ENCODE measurements at regions not wholly inside any gene's neighbourhood (a gene's known extent, or its start where the extent isn't known, plus 50 kb on each side); places are given as distances from the start of the nearest gene placed in this dataset.
A peak's percentile ranks its signal among the peaks of the same experiment; 100 is the strongest.
"Not testable (repeated sequence)": the region's sequence is repeated elsewhere in the genome, so short reads cannot be mapped to it uniquely, and the experiment has no call there.

DNA sequence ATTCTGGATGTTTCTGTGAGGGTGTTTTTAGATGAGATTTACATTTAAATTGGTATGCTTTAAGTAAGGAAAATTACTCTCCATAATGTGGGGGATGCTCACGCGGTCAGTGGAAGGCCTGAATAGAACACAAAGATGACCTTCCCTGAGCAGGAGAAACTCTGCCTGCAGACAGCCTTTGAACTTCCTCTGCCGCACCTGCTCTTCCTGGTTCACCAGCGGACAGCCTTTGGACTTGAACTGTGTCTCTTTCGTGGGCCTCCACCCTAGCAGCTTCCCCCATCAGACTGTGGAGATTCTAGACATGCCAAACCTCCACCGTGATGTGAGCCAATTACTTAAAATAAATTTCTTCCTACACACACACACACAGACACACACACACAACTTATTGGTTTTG is 210.7 kb downstream of the EFCAB11 start:
- no peaks in the 10 kb centered on the region for H3K27me3 ChIP-seq (ENCODE audit: control insufficient read depth in 3 of 3, insufficient read depth in 3 of 3, low read length in 3 of 3)
- peaks cover 0 to 26% of the 10 kb centered on the region in 2 donors for H3K9me3 ChIP-seq (ENCODE audit: control insufficient read depth in 2 of 2, insufficient read depth in 1 of 2, low read depth in 1 of 2, low read length in 1 of 2)
- no peak overlapping the region for H3K27ac ChIP-seq (ENCODE audit: low read depth in 1 of 3, low read length in 2 of 3)
- no peaks in the 10 kb centered on the region for H3K36me3 ChIP-seq (ENCODE audit: control insufficient read depth in 3 of 3, insufficient read depth in 2 of 3, low read depth in 1 of 3, low read length in 3 of 3)
- WGBS, 3 donors: 55 to 75% (median 73%) methylated on average over 6 of the region's 6 CpGs
- peaks cover 0 to 2% (median 0%) of the 10 kb centered on the region in 3 donors for H3K4me1 ChIP-seq (ENCODE audit: control insufficient read depth in 3 of 3, insufficient read depth in 2 of 3, low read depth in 1 of 3, low read length in 2 of 3)
- no peak for FAIRE-seq
- H3K4me3 ChIP-seq (ENCODE audit: low read depth in 1 of 3, low read length in 3 of 3): no peak overlapping the region
- peak in 1 of 2 donors; percentile 68 for DNase-seq

DNA sequence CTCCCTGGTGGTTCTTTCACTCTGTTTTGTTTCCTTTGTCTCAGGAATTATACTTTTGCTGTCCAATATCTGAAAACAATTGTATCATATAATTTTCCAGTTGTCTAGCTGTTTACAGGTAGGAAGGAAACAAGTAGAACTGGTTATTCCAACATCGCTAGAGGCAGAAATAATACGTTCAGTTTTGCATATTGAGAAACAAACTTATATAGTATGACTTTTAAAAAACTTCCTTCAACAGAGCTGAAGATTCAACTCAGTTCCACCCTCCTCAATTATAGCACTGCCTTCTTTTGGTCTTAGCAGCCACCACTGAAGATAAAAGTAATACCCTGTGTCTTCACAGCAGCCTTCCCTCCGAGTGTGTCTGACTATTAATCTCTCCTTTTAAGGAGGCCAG is 214.3 kb downstream of the EFCAB11 start:
- peaks cover 0 to 19% of the 10 kb centered on the region in 2 donors for H3K9me3 ChIP-seq (ENCODE audit: control insufficient read depth in 2 of 2, insufficient read depth in 1 of 2, low read depth in 1 of 2, low read length in 1 of 2)
- H3K4me3 ChIP-seq (ENCODE audit: low read depth in 1 of 3, low read length in 3 of 3): no peak overlapping the region
- H3K4me1 ChIP-seq (ENCODE audit: control insufficient read depth in 3 of 3, insufficient read depth in 2 of 3, low read depth in 1 of 3, low read length in 2 of 3): peaks cover 0 to 2% (median 0%) of the 10 kb centered on the region in 3 donors
- H3K27me3 ChIP-seq (ENCODE audit: control insufficient read depth in 3 of 3, insufficient read depth in 3 of 3, low read length in 3 of 3): no peaks in the 10 kb centered on the region
- FAIRE-seq: no peak
- no peak overlapping the region for H3K27ac ChIP-seq (ENCODE audit: low read depth in 1 of 3, low read length in 2 of 3)
- 76 to 81% (median 80%) methylated on average over 3 of the region's 3 CpGs for WGBS, 3 donors
- H3K36me3 ChIP-seq (ENCODE audit: control insufficient read depth in 3 of 3, insufficient read depth in 2 of 3, low read depth in 1 of 3, low read length in 3 of 3): no peaks in the 10 kb centered on the region
- no peak for DNase-seq

- H3K36me3 ChIP-seq (ENCODE audit: control insufficient read depth in 3 of 3, insufficient read depth in 2 of 3, low read depth in 1 of 3, low read length in 3 of 3): no peaks in the 10 kb centered on the region
- FAIRE-seq (no peak), DNase-seq (no peak)
- H3K4me1 ChIP-seq (ENCODE audit: control insufficient read depth in 3 of 3, insufficient read depth in 2 of 3, low read depth in 1 of 3, low read length in 2 of 3): no peaks in the 10 kb centered on the region
- H3K9me3 ChIP-seq (ENCODE audit: control insufficient read depth in 2 of 2, insufficient read depth in 1 of 2, low read depth in 1 of 2, low read length in 1 of 2): peaks cover 0 to 7% of the 10 kb centered on the region in 2 donors
- H3K27ac ChIP-seq (ENCODE audit: low read depth in 1 of 3, low read length in 2 of 3): no peak overlapping the region
- no peak overlapping the region for H3K4me3 ChIP-seq (ENCODE audit: low read depth in 1 of 3, low read length in 3 of 3)
- no peaks in the 10 kb centered on the region for H3K27me3 ChIP-seq (ENCODE audit: control insufficient read depth in 3 of 3, insufficient read depth in 3 of 3, low read length in 3 of 3)
- 74 to 79% (median 75%) methylated on average over 4 of the region's 4 CpGs for WGBS, 3 donors
Observed at GRCh38 chr14:89736881-89737280, 217.6 kb downstream of the EFCAB11 start.

GRCh38 chr14:89731396-89731933 is 223.1 kb downstream of the EFCAB11 start:
- no peak for FAIRE-seq
- 74 to 82% (median 81%) methylated on average over 6 of the region's 6 CpGs for WGBS, 3 donors

DNA sequence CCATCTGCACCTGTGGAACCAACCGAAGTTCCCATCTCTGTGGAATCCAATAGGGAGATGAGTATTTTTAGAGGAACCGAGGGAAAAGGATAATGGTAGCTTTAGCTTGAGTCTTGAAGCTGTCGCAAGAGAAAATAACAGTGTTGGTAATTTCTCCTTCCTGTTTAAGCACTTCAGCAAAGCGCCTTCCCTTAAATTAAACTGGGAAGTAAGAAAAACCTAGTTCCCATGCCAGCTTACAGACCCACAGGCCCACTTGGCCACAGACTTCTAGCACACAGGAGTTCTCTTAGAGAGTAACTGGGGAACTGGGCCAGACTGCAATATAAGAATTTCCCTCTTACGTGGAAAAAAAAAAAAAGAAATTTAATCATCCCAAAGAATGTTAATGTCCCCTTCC is 223.8 kb downstream of the EFCAB11 start:
- no peak overlapping the region for H3K4me3 ChIP-seq (ENCODE audit: low read depth in 1 of 3, low read length in 3 of 3)
- no peak for DNase-seq
- no peaks in the 10 kb centered on the region for H3K27me3 ChIP-seq (ENCODE audit: control insufficient read depth in 3 of 3, insufficient read depth in 3 of 3, low read length in 3 of 3)
- H3K4me1 ChIP-seq (ENCODE audit: control insufficient read depth in 3 of 3, insufficient read depth in 2 of 3, low read depth in 1 of 3, low read length in 2 of 3): no peaks in the 10 kb centered on the region
- no peak for FAIRE-seq
- peaks cover 0 to 4% of the 10 kb centered on the region in 2 donors for H3K9me3 ChIP-seq (ENCODE audit: control insufficient read depth in 2 of 2, insufficient read depth in 1 of 2, low read depth in 1 of 2, low read length in 1 of 2)
- WGBS, 3 donors: 85 to 93% (median 89%) methylated on average over 5 of the region's 5 CpGs
- H3K27ac ChIP-seq (ENCODE audit: low read depth in 1 of 3, low read length in 2 of 3): no peak overlapping the region
- no peaks in the 10 kb centered on the region for H3K36me3 ChIP-seq (ENCODE audit: control insufficient read depth in 3 of 3, insufficient read depth in 2 of 3, low read depth in 1 of 3, low read length in 3 of 3)

More at GRCh38 chr14:89731396-89731933, 223.1 kb downstream of the EFCAB11 start:
- no peaks in the 10 kb centered on the region for H3K36me3 ChIP-seq (ENCODE audit: control insufficient read depth in 3 of 3, insufficient read depth in 2 of 3, low read depth in 1 of 3, low read length in 3 of 3)
- H3K27me3 ChIP-seq (ENCODE audit: control insufficient read depth in 3 of 3, insufficient read depth in 3 of 3, low read length in 3 of 3): no peaks in the 10 kb centered on the region
- H3K4me1 ChIP-seq (ENCODE audit: control insufficient read depth in 3 of 3, insufficient read depth in 2 of 3, low read depth in 1 of 3, low read length in 2 of 3): no peaks in the 10 kb centered on the region
- no peak overlapping the region for H3K4me3 ChIP-seq (ENCODE audit: low read depth in 1 of 3, low read length in 3 of 3)
- H3K9me3 ChIP-seq (ENCODE audit: control insufficient read depth in 2 of 2, insufficient read depth in 1 of 2, low read depth in 1 of 2, low read length in 1 of 2): peaks cover 0 to 4% of the 10 kb centered on the region in 2 donors
- no peak for DNase-seq
- no peak overlapping the region for H3K27ac ChIP-seq (ENCODE audit: low read depth in 1 of 3, low read length in 2 of 3)

DNA sequence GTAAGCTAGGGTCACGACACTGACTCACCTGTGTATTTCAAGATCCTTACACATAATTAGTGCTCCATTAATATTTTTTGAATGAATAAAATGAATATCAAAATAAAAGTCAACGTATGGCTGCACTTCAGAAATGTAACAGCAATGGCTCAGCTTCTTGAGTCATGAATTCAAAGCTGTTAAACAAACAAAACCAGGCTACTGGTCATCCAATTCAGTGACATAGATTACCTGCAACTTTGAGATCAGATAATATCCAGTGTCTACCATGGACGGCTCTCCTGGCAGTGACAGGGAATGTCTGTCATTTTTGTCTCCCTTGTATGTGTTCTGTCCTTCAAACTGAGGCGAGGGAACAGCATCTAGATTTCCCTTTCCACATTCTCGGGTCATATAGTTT is 225.6 kb downstream of the EFCAB11 start:
- Histone ChIP-seq H3K9me3 (ENCODE audit: control insufficient read depth in 2 of 2, insufficient read depth in 1 of 2, low read depth in 1 of 2, low read length in 1 of 2) (no peaks in the 10 kb centered on the region), H3K36me3 (ENCODE audit: control insufficient read depth in 3 of 3, insufficient read depth in 2 of 3, low read depth in 1 of 3, low read length in 3 of 3) (no peaks in the 10 kb centered on the region), H3K4me3 (ENCODE audit: low read depth in 1 of 3, low read length in 3 of 3) (no peak overlapping the region), H3K27ac (ENCODE audit: low read depth in 1 of 3, low read length in 2 of 3) (no peak overlapping the region), H3K27me3 (ENCODE audit: control insufficient read depth in 3 of 3, insufficient read depth in 3 of 3, low read length in 3 of 3) (no peaks in the 10 kb centered on the region), H3K4me1 (ENCODE audit: control insufficient read depth in 3 of 3, insufficient read depth in 2 of 3, low read depth in 1 of 3, low read length in 2 of 3) (no peaks in the 10 kb centered on the region)
- WGBS, 3 donors: 92 to 95% (median 93%) methylated on average over 5 of the region's 5 CpGs
- DNase-seq: no peak
- FAIRE-seq: no peak

DNA sequence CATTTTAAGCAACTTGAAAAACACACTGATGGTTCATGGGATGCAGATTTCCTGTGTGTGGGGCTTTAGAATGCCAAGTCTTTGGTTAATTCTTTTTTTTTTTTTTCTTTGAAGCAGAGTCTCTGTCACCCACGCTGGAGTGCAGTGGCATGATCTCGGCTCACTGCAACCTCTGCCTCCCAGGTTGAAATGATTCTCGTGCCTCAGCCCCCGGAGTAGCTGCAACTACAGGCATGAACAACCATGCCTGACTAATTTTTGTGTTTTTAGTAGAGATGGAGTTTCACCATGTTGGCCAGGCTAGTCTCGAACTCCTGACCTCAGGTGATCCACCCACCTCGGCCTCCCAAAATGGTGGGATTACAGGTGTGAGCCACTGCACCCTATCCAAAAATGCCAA is 228.3 kb downstream of the EFCAB11 start:
- not testable (repeated sequence) for H3K36me3 ChIP-seq (ENCODE audit: control insufficient read depth in 3 of 3, insufficient read depth in 2 of 3, low read depth in 1 of 3, low read length in 3 of 3); H3K27me3 ChIP-seq (ENCODE audit: control insufficient read depth in 3 of 3, insufficient read depth in 3 of 3, low read length in 3 of 3); H3K9me3 ChIP-seq (ENCODE audit: control insufficient read depth in 2 of 2, insufficient read depth in 1 of 2, low read depth in 1 of 2, low read length in 1 of 2); H3K27ac ChIP-seq (ENCODE audit: low read depth in 1 of 3, low read length in 2 of 3); DNase-seq; H3K4me3 ChIP-seq (ENCODE audit: low read depth in 1 of 3, low read length in 3 of 3); H3K4me1 ChIP-seq (ENCODE audit: control insufficient read depth in 3 of 3, insufficient read depth in 2 of 3, low read depth in 1 of 3, low read length in 2 of 3); FAIRE-seq
- WGBS, 3 donors: 79 to 93% (median 91%) methylated on average over 6 of the region's 6 CpGs

GRCh38 chr14:89724628-89724960 is 229.9 kb downstream of the EFCAB11 start:
- no peak for FAIRE-seq

GRCh38 chr14:89723930-89724627 is 230.5 kb downstream of the EFCAB11 start:
- DNase-seq (no peak), FAIRE-seq (no peak)
- Histone ChIP-seq H3K4me3 (ENCODE audit: low read depth in 1 of 3, low read length in 3 of 3) (no peak overlapping the region), H3K27ac (ENCODE audit: low read depth in 1 of 3, low read length in 2 of 3) (no peak overlapping the region), H3K4me1 (ENCODE audit: control insufficient read depth in 3 of 3, insufficient read depth in 2 of 3, low read depth in 1 of 3, low read length in 2 of 3) (peaks cover 2 to 8% (median 2%) of the 10 kb centered on the region in 3 donors), H3K9me3 (ENCODE audit: control insufficient read depth in 2 of 2, insufficient read depth in 1 of 2, low read depth in 1 of 2, low read length in 1 of 2) (no peaks in the 10 kb centered on the region), H3K27me3 (ENCODE audit: control insufficient read depth in 3 of 3, insufficient read depth in 3 of 3, low read length in 3 of 3) (no peaks in the 10 kb centered on the region), H3K36me3 (ENCODE audit: control insufficient read depth in 3 of 3, insufficient read depth in 2 of 3, low read depth in 1 of 3, low read length in 3 of 3) (no peaks in the 10 kb centered on the region)
- WGBS, 3 donors: 61 to 77% (median 71%) methylated on average over 7 of the region's 7 CpGs

More at GRCh38 chr14:89724628-89724960, 229.9 kb downstream of the EFCAB11 start:
- no peaks in the 10 kb centered on the region for H3K9me3 ChIP-seq (ENCODE audit: control insufficient read depth in 2 of 2, insufficient read depth in 1 of 2, low read depth in 1 of 2, low read length in 1 of 2)
- WGBS, 3 donors: 54 to 83% (median 60%) methylated on average over 8 of the region's 8 CpGs
- no peak for DNase-seq
- H3K4me3 ChIP-seq (ENCODE audit: low read depth in 1 of 3, low read length in 3 of 3): no peak overlapping the region
- peaks cover 2 to 8% (median 2%) of the 10 kb centered on the region in 3 donors for H3K4me1 ChIP-seq (ENCODE audit: control insufficient read depth in 3 of 3, insufficient read depth in 2 of 3, low read depth in 1 of 3, low read length in 2 of 3)
- H3K27ac ChIP-seq (ENCODE audit: low read depth in 1 of 3, low read length in 2 of 3): peak overlapping the region in 1 of 3 donors; percentile 24
- H3K36me3 ChIP-seq (ENCODE audit: control insufficient read depth in 3 of 3, insufficient read depth in 2 of 3, low read depth in 1 of 3, low read length in 3 of 3): no peaks in the 10 kb centered on the region
- H3K27me3 ChIP-seq (ENCODE audit: control insufficient read depth in 3 of 3, insufficient read depth in 3 of 3, low read length in 3 of 3): no peaks in the 10 kb centered on the region
